ENCODE measurements at regions not wholly inside any gene's neighbourhood (a gene's known extent, or its start where the extent isn't known, plus 50 kb on each side); places are given as distances from the start of the nearest gene placed in this dataset.

GRCh38 chr4:136680271-136680670, 852.0 kb downstream of the PCDH18 start:
- DNase-seq (ENCODE audit: low read depth in 2 of 2), result no peak

GRCh38 chr4:136670265-136670664, 862.0 kb downstream of the PCDH18 start:
- DNase-seq (ENCODE audit: low read depth in 2 of 2), result no peak

- no peak for DNase-seq (ENCODE audit: low read depth in 2 of 2)
Observed at GRCh38 chr4:136664988-136665387, 867.3 kb downstream of the PCDH18 start.

GRCh38 chr4:136662539-136662938, 869.8 kb downstream of the PCDH18 start:
- DNase-seq (ENCODE audit: low read depth in 2 of 2), result no peak

- DNase-seq (ENCODE audit: low read depth in 2 of 2), result no peak
Observed at GRCh38 chr4:136653640-136654406, 878.5 kb downstream of the PCDH18 start.

GRCh38 chr4:136651932-136652331, 880.4 kb downstream of the PCDH18 start:
- no peak for DNase-seq (ENCODE audit: low read depth in 2 of 2)

GRCh38 chr4:136651278-136651667, 881.0 kb downstream of the PCDH18 start:
- no peak for DNase-seq (ENCODE audit: low read depth in 2 of 2)

- no peak for DNase-seq (ENCODE audit: low read depth in 2 of 2)
Observed at GRCh38 chr4:136650541-136651277, 881.6 kb downstream of the PCDH18 start.

GRCh38 chr4:136644279-136644678, 888.0 kb downstream of the PCDH18 start:
- no peak for DNase-seq (ENCODE audit: low read depth in 2 of 2)

GRCh38 chr4:136643416-136643815, 888.9 kb downstream of the PCDH18 start:
- DNase-seq (ENCODE audit: low read depth in 2 of 2), result no peak

- DNase-seq (ENCODE audit: low read depth in 2 of 2), result no peak
Observed at GRCh38 chr4:136637071-136637777, 895.1 kb downstream of the PCDH18 start.

- DNase-seq (ENCODE audit: low read depth in 2 of 2), result no peak
Observed at GRCh38 chr4:136636155-136636554, 896.1 kb downstream of the PCDH18 start.

GRCh38 chr4:136634121-136634520, 898.2 kb downstream of the PCDH18 start:
- DNase-seq (ENCODE audit: low read depth in 2 of 2), result no peak

GRCh38 chr4:136599890-136600289, 932.4 kb downstream of the PCDH18 start:
- no peak for DNase-seq (ENCODE audit: low read depth in 2 of 2)

GRCh38 chr4:136590440-136590839, 941.9 kb downstream of the PCDH18 start:
- DNase-seq (ENCODE audit: low read depth in 2 of 2), result no peak

- no peak for DNase-seq (ENCODE audit: low read depth in 2 of 2)
Observed at GRCh38 chr4:136583567-136583966, 948.7 kb downstream of the PCDH18 start.

- no peak for DNase-seq (ENCODE audit: low read depth in 2 of 2)
Observed at GRCh38 chr4:136581119-136581518, 951.2 kb downstream of the PCDH18 start.

- no peak for DNase-seq (ENCODE audit: low read depth in 2 of 2)
Observed at GRCh38 chr4:136575146-136575545, 957.1 kb downstream of the PCDH18 start.

- no peak for DNase-seq (ENCODE audit: low read depth in 2 of 2)
Observed at GRCh38 chr4:136573460-136573859, 958.8 kb downstream of the PCDH18 start.

GRCh38 chr4:136571315-136571714, 961.0 kb downstream of the PCDH18 start:
- DNase-seq (ENCODE audit: low read depth in 2 of 2), result no peak

- peak; percentile 39 to 50 for DNase-seq (ENCODE audit: low read depth in 2 of 2)
Observed at GRCh38 chr4:136562834-136563233, 969.5 kb downstream of the PCDH18 start.

- no peak for DNase-seq (ENCODE audit: low read depth in 2 of 2)
Observed at GRCh38 chr4:136558940-136559494, 973.3 kb downstream of the PCDH18 start.
